ENCODE measurements at regions not wholly inside any gene's neighbourhood (a gene's known extent, or its start where the extent isn't known, plus 50 kb on each side); places are given as distances from the start of the nearest gene placed in this dataset.
"Not testable (repeated sequence)": the region's sequence is repeated elsewhere in the genome, so short reads cannot be mapped to it uniquely, and the experiment has no call there.

DNA sequence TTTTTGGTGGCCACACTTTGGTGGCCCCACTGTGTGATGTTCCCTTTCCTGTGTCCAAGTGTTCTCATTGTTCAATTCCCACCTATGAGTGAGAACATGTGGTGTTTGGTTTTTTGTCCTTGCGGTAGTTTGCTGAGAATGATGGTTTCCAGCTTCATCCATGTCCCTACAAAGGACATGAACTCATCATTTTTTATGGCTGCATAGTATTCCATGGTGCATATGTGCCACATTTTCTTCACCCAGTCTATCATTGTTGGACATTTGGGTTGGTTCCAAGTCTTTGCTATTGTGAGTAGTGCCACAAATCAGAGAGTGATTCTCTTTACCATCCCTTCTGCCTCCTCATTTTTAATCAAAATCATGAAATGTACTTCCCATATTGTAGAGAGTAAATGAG is 114.0 kb upstream of the NR2F2 start:
- H3K27me3 ChIP-seq (ENCODE audit: low read depth, low read length); H3K36me3 ChIP-seq (ENCODE audit: control insufficient read depth in 1 of 2, insufficient read depth in 2 of 2, low read length in 2 of 2); H3K27ac ChIP-seq (ENCODE audit: low read length); H3K9me3 ChIP-seq (ENCODE audit: control insufficient read depth in 1 of 2, low read length in 2 of 2); H3K4me1 ChIP-seq (ENCODE audit: control insufficient read depth in 1 of 2, insufficient read depth in 2 of 2, low read length in 2 of 2); H3K4me3 ChIP-seq (ENCODE audit: low read depth in 1 of 2, low read length in 2 of 2): not testable (repeated sequence)

DNA sequence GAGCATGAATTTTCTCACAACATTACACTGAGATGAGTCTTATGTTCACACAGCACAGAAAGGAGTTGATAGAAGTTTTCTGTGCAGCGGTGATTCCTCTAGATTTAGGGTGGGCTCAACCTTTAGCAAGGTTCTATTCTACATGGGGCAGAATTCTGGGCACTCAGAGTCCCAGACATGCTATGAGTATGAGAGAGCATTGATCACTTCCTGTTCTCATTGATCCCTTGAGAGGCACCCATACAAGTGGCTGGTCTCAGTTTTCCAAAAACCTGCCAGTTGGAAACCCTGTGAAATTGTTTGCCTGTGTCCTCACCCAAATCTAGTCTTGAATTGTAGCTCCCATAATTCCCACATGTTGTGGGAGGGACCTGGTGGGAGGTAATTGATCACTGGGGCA is 112.5 kb upstream of the NR2F2 start:
- Histone ChIP-seq H3K9me3 (ENCODE audit: control insufficient read depth in 1 of 2, low read length in 2 of 2) (no peaks in the 10 kb centered on the region), H3K4me1 (ENCODE audit: control insufficient read depth in 1 of 2, insufficient read depth in 2 of 2, low read length in 2 of 2) (peaks cover 0 to under 1% of the 10 kb centered on the region in 2 donors), H3K4me3 (ENCODE audit: low read depth in 1 of 2, low read length in 2 of 2) (no peak overlapping the region), H3K36me3 (ENCODE audit: control insufficient read depth in 1 of 2, insufficient read depth in 2 of 2, low read length in 2 of 2) (no peaks in the 10 kb centered on the region), H3K27me3 (ENCODE audit: low read depth, low read length) (no peaks in the 10 kb centered on the region), H3K27ac (ENCODE audit: low read length) (no peak overlapping the region)

GRCh38 chr15:96218623-96219455 is 111.7 kb upstream of the NR2F2 start:
- H3K36me3 ChIP-seq (ENCODE audit: control insufficient read depth in 1 of 2, insufficient read depth in 2 of 2, low read length in 2 of 2) = no peaks in the 10 kb centered on the region
- H3K4me3 ChIP-seq (ENCODE audit: low read depth in 1 of 2, low read length in 2 of 2) = no peak overlapping the region
- H3K27me3 ChIP-seq (ENCODE audit: low read depth, low read length) = no peaks in the 10 kb centered on the region
- peaks cover 0 to 9% of the 10 kb centered on the region in 2 donors for H3K4me1 ChIP-seq (ENCODE audit: control insufficient read depth in 1 of 2, insufficient read depth in 2 of 2, low read length in 2 of 2)
- no peak overlapping the region for H3K27ac ChIP-seq (ENCODE audit: low read length)
- no peaks in the 10 kb centered on the region for H3K9me3 ChIP-seq (ENCODE audit: control insufficient read depth in 1 of 2, low read length in 2 of 2)

- peaks cover 0 to 10% of the 10 kb centered on the region in 2 donors for H3K4me1 ChIP-seq (ENCODE audit: control insufficient read depth in 1 of 2, insufficient read depth in 2 of 2, low read length in 2 of 2)
- no peaks in the 10 kb centered on the region for H3K36me3 ChIP-seq (ENCODE audit: control insufficient read depth in 1 of 2, insufficient read depth in 2 of 2, low read length in 2 of 2)
- no peaks in the 10 kb centered on the region for H3K9me3 ChIP-seq (ENCODE audit: control insufficient read depth in 1 of 2, low read length in 2 of 2)
- H3K27ac ChIP-seq (ENCODE audit: low read length) = no peak overlapping the region
- H3K27me3 ChIP-seq (ENCODE audit: low read depth, low read length) = no peaks in the 10 kb centered on the region
- no peak overlapping the region for H3K4me3 ChIP-seq (ENCODE audit: low read depth in 1 of 2, low read length in 2 of 2)
These were observed 110.8 kb upstream of the NR2F2 start for GRCh38 chr15:96219681-96220080.

GRCh38 chr15:96220657-96221056 is 109.8 kb upstream of the NR2F2 start:
- Histone ChIP-seq H3K4me3 (ENCODE audit: low read depth in 1 of 2, low read length in 2 of 2) (no peak overlapping the region), H3K9me3 (ENCODE audit: control insufficient read depth in 1 of 2, low read length in 2 of 2) (no peaks in the 10 kb centered on the region), H3K27ac (ENCODE audit: low read length) (no peak overlapping the region), H3K4me1 (ENCODE audit: control insufficient read depth in 1 of 2, insufficient read depth in 2 of 2, low read length in 2 of 2) (peaks cover 0 to 10% of the 10 kb centered on the region in 2 donors), H3K36me3 (ENCODE audit: control insufficient read depth in 1 of 2, insufficient read depth in 2 of 2, low read length in 2 of 2) (no peaks in the 10 kb centered on the region), H3K27me3 (ENCODE audit: low read depth, low read length) (no peaks in the 10 kb centered on the region)

DNA sequence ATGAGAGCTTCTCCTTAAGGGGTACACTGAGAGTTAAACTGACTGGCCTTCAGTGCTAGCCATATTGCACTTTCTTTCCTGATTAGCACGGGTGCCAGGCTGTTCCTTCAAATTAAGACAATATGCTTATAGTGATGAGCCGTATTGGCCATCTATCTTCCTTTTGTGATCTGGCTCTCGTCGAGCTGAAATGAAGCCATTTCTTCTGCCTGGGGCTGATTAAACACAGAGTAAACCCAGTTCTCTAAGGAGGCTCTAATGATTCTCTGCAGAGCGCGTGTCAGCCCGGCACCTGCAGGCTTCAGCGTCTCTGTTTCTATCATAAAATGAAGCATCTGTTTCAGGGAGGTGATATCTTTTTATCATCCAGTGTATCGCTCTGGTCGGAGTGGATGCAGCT is 107.5 kb upstream of the NR2F2 start:
- H3K27ac ChIP-seq (ENCODE audit: low read length) = no peak overlapping the region
- H3K4me1 ChIP-seq (ENCODE audit: control insufficient read depth in 1 of 2, insufficient read depth in 2 of 2, low read length in 2 of 2) = peaks cover 0 to 10% of the 10 kb centered on the region in 2 donors
- no peak overlapping the region for H3K4me3 ChIP-seq (ENCODE audit: low read depth in 1 of 2, low read length in 2 of 2)
- H3K36me3 ChIP-seq (ENCODE audit: control insufficient read depth in 1 of 2, insufficient read depth in 2 of 2, low read length in 2 of 2) = no peaks in the 10 kb centered on the region
- no peaks in the 10 kb centered on the region for H3K27me3 ChIP-seq (ENCODE audit: low read depth, low read length)
- H3K9me3 ChIP-seq (ENCODE audit: control insufficient read depth in 1 of 2, low read length in 2 of 2) = no peaks in the 10 kb centered on the region

DNA sequence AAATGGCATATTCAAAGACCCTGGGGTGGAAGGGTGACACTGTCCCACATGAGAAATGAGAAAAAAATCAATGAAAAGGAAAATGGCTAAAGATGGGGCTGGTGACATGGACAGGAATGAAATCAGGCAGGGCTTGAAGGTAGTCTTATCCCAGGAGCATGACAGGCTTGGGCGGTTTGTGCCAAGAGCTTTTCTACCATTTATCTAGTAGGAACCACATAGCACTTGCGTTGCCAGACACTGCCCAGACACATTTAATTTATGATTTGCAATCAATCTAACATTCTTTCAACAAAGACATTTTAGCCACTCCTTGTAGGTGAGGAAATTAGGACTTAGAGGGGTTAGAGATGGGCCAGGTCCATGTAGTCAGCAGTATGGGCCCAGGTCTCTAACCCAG is 106.6 kb upstream of the NR2F2 start:
- Histone ChIP-seq H3K36me3 (ENCODE audit: control insufficient read depth in 1 of 2, insufficient read depth in 2 of 2, low read length in 2 of 2) (no peaks in the 10 kb centered on the region), H3K4me3 (ENCODE audit: low read depth in 1 of 2, low read length in 2 of 2) (no peak overlapping the region), H3K27ac (ENCODE audit: low read length) (no peak overlapping the region), H3K9me3 (ENCODE audit: control insufficient read depth in 1 of 2, low read length in 2 of 2) (no peaks in the 10 kb centered on the region), H3K4me1 (ENCODE audit: control insufficient read depth in 1 of 2, insufficient read depth in 2 of 2, low read length in 2 of 2) (peaks cover 0 to 10% of the 10 kb centered on the region in 2 donors), H3K27me3 (ENCODE audit: low read depth, low read length) (no peaks in the 10 kb centered on the region)

- Histone ChIP-seq H3K27ac (ENCODE audit: low read length) (no peak overlapping the region), H3K9me3 (ENCODE audit: control insufficient read depth in 1 of 2, low read length in 2 of 2) (no peaks in the 10 kb centered on the region), H3K4me3 (ENCODE audit: low read depth in 1 of 2, low read length in 2 of 2) (no peak overlapping the region), H3K4me1 (ENCODE audit: control insufficient read depth in 1 of 2, insufficient read depth in 2 of 2, low read length in 2 of 2) (peaks cover 0 to 10% of the 10 kb centered on the region in 2 donors), H3K27me3 (ENCODE audit: low read depth, low read length) (no peaks in the 10 kb centered on the region), H3K36me3 (ENCODE audit: control insufficient read depth in 1 of 2, insufficient read depth in 2 of 2, low read length in 2 of 2) (no peaks in the 10 kb centered on the region)
These were observed 104.7 kb upstream of the NR2F2 start for GRCh38 chr15:96225642-96226259.

DNA sequence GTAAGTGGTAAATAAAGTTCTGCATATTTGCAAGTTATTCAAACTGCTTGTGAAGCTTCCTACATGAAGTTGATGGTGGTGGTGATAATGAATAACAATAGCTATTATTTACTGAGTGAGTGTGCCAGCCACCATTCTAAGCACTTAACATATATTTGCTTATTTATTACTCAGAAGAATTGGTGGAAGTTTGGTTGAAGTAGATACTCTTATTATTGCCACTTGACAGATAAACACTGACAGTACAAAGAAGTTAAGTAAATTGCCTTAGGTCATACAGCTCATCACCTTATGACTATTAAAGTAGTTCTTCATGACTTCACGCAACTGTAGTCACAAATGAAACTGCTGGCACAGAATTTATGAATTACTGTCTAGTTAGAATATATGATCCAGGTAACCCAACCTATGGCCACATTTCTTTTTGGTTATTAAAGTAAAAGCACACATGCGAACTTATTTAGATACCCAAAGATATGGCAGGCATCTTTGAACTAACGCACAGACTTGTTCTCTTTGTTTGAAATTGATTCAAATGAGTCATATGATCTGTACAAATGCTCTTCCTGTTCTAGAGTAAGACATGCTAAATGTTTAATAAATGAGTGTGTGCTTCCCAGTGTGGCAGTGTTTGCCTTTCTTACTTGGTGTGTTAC is 99.8 kb upstream of the NR2F2 start:
- Histone ChIP-seq H3K4me3 (ENCODE audit: low read depth in 1 of 2, low read length in 2 of 2) (no peak overlapping the region), H3K27ac (ENCODE audit: low read length) (no peak overlapping the region), H3K9me3 (ENCODE audit: control insufficient read depth in 1 of 2, low read length in 2 of 2) (no peaks in the 10 kb centered on the region), H3K36me3 (ENCODE audit: control insufficient read depth in 1 of 2, insufficient read depth in 2 of 2, low read length in 2 of 2) (no peaks in the 10 kb centered on the region), H3K4me1 (ENCODE audit: control insufficient read depth in 1 of 2, insufficient read depth in 2 of 2, low read length in 2 of 2) (no peaks in the 10 kb centered on the region), H3K27me3 (ENCODE audit: low read depth, low read length) (no peaks in the 10 kb centered on the region)

- Histone ChIP-seq H3K27me3 (ENCODE audit: low read depth, low read length) (no peaks in the 10 kb centered on the region), H3K27ac (ENCODE audit: low read length) (no peak overlapping the region), H3K36me3 (ENCODE audit: control insufficient read depth in 1 of 2, insufficient read depth in 2 of 2, low read length in 2 of 2) (no peaks in the 10 kb centered on the region), H3K4me3 (ENCODE audit: low read depth in 1 of 2, low read length in 2 of 2) (no peak overlapping the region), H3K9me3 (ENCODE audit: control insufficient read depth in 1 of 2, low read length in 2 of 2) (no peaks in the 10 kb centered on the region), H3K4me1 (ENCODE audit: control insufficient read depth in 1 of 2, insufficient read depth in 2 of 2, low read length in 2 of 2) (no peaks in the 10 kb centered on the region)
These were observed 98.2 kb upstream of the NR2F2 start for GRCh38 chr15:96232335-96232734.

GRCh38 chr15:96234109-96234892 is 96.2 kb upstream of the NR2F2 start:
- H3K27ac ChIP-seq (ENCODE audit: low read length) = no peak overlapping the region
- H3K4me1 ChIP-seq (ENCODE audit: control insufficient read depth in 1 of 2, insufficient read depth in 2 of 2, low read length in 2 of 2) = no peaks in the 10 kb centered on the region
- H3K9me3 ChIP-seq (ENCODE audit: control insufficient read depth in 1 of 2, low read length in 2 of 2) = no peaks in the 10 kb centered on the region
- H3K4me3 ChIP-seq (ENCODE audit: low read depth in 1 of 2, low read length in 2 of 2) = no peak overlapping the region
- H3K27me3 ChIP-seq (ENCODE audit: low read depth, low read length) = no peaks in the 10 kb centered on the region
- H3K36me3 ChIP-seq (ENCODE audit: control insufficient read depth in 1 of 2, insufficient read depth in 2 of 2, low read length in 2 of 2) = no peaks in the 10 kb centered on the region
